Breast epithelium (tissue), 3 donors: ENCODE measurements at regions not wholly inside any gene's neighbourhood (a gene's known extent, or its start where the extent isn't known, plus 50 kb on each side); places are given as distances from the start of the nearest gene placed in this dataset.

Source experiments
- CTCF ChIP-seq, 3 donors: fragments of 450-650 bp; IDR thresholded peaks; one replicate each; pipeline ENCODE4 v1.5.1; 2016 to 2017; ENCODE audit warnings: antibody characterized with exemption in 3 of 3, mild to moderate bottlenecking in 3 of 3, moderate library complexity in 3 of 3
- POLR2A ChIP-seq: fragments of 450-650 bp; IDR thresholded peaks from one replicate; pipeline ENCODE4 v1.6.1; 2016; ENCODE audit warnings: antibody characterized with exemption, mild to moderate bottlenecking, moderate library complexity
- POLR2AphosphoS5 ChIP-seq, 3 donors: sonication (generic); formaldehyde crosslinking; IDR thresholded peaks; one replicate each; pipeline ENCODE4 v1.6.1; 2017; ENCODE audit warnings: antibody characterized with exemption in 3 of 3

GRCh38 chr14:71815110-71815509, 117.1 kb upstream of the RGS6 start:
- TF ChIP-seq CTCF (IDR thresholded peaks at IDR 0.05), result no peak
- no peak for TF ChIP-seq POLR2A
- no peak for TF ChIP-seq POLR2AphosphoS5 (IDR thresholded peaks at IDR 0.05)
